SH-SY5Y (cell line): ENCODE measurements at regions not wholly inside any gene's neighbourhood (a gene's known extent, or its start where the extent isn't known, plus 50 kb on each side); places are given as distances from the start of the nearest gene placed in this dataset.

Experiments
- GATA2 ChIP-seq: IDR thresholded peaks from 2 replicates; pipeline ENCODE4 v1.6.1; 2011; ENCODE audit warnings: mild to moderate bottlenecking, low read depth, low read length
- GATA3 ChIP-seq: IDR thresholded peaks from 2 replicates; pipeline ENCODE4 v1.6.1; 2011; ENCODE audit warnings: low read depth, mild to moderate bottlenecking, low read length, moderate library complexity

DNA sequence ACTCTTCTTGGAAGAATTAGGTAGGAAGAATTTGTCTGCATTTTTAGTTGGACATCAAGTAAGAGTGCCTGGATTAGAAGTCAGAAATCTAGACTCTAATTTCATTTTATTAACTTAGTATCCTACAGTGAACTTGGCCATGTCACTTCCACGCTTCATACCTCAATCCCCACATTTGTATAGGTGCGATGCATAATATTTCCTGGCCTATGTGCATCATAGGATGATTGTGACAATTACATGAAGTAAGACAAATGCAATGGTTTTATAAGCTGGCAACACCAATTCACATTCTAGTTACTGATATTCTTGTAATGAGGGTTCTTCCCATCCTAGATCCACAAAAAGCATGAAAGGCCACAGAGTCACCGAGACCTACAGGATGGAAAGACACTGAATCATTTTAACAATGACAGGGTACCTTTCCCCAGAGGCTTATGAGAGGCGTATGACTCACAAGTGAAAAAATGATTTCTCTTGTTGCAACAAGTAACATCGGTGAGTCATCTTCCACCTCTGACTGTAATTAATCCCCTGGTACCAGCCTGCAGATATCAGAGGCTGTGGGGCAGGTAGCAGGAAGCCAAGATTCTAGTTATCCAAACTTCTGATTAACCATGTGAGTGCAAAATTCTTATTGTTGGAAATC is 56.0 kb upstream of the OR5AK2 start:
- TF ChIP-seq GATA2 = no peak

DNA sequence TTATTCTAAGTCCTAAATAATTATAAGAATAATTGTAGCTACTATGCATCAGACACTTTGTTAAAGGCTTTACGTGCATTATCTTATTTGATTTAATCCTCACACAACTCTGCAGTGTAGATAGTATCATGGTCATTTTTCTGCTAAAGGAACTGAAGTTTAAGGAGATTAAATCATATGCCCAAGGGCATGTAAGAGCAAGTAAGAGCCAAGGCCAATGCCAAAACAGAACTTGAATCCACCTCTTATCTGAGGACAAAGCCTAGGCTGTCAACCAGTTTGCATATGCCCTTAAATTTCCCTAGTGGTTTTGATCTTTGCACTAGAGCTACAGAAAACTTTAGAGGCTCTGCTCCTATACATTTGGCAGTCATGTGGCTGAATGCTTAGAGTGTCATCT is 65.6 kb upstream of the OR5AK2 start:
- TF ChIP-seq GATA2 = no peak

GRCh38 chr11:56922421-56922820 is 66.3 kb upstream of the OR5AK2 start:
- TF ChIP-seq GATA3 (no peak), GATA2 (no peak)

DNA sequence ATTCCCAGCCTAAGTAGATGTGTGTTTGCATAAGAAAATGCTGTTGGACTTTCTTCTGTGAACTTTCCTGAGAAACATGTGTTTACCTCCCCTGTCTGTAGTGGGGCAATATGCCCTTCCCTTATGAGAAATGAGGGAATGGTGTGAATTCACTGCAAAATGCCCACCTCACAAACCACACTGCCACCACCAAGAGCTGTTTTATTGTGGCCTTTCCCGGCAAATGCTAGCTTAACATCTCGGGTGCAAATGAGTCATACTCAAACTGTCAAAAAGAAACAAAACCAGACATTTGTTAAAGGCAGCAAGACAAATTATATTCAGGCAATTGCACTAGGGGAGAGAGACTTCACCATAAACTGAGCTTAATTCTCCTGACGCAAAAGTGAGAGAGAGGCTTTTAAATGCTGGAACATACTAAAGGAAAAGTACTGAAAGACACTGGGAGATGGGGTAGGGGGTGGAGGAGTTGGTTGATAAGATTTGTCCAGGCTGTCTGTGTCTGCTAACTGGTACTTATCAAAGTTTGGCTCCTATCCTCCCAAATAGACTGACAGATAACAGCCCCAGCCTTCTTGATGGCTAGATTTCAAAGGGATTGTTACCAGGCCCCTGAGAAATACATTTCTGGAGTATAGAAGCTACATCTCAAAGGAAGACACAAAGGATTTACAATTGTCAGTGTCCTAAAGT is 70.9 kb upstream of the OR5AK2 start:
- TF ChIP-seq GATA3 = no peak
- no peak for TF ChIP-seq GATA2

DNA sequence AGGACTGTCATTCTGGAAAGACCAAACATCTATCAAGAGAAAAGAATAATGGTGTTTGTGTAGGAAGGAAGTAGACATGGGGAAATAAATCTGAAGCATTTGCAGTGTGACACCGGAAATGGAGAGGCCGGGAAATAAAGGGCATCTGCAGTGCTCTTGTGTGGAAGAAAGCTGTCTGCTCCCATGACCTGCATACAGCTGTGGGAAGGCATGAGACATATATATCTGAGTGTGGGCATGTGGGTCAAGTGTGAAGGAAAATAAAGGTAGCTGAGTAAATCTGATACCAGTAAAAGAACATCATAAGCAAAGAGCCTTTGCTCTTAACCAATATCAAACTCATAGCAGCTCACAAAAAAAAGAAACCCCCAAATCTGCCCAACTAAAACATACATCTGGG is 72.1 kb upstream of the OR5AK2 start:
- no peak for TF ChIP-seq GATA2
- TF ChIP-seq GATA3 = no peak

GRCh38 chr11:56916162-56916561 is 72.6 kb upstream of the OR5AK2 start:
- TF ChIP-seq GATA2 (no peak), GATA3 (no peak)

- TF ChIP-seq GATA3 = no peak
- no peak for TF ChIP-seq GATA2
These were observed 77.4 kb upstream of the OR5AK2 start for GRCh38 chr11:56911312-56911711.

DNA sequence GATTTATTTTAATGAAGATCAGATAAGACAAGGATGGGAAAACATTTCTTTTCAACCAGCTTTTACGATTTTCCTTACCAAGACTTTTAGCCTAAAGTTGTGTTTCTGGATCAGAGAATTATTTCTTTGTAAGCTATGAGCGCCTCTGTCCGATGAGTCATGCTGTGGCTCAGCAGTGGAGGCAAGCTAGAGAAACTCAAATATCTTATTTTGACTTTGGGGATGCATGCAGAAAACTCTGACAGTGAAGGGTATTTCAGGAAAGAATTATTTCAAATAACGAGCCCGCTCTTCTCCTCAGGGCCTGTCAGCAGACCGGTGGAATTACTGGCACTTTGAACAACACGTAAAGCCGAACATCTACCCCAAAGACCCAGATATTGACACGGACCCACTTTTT is 77.9 kb upstream of the OR5AK2 start:
- TF ChIP-seq GATA3 = no peak
- no peak for TF ChIP-seq GATA2

DNA sequence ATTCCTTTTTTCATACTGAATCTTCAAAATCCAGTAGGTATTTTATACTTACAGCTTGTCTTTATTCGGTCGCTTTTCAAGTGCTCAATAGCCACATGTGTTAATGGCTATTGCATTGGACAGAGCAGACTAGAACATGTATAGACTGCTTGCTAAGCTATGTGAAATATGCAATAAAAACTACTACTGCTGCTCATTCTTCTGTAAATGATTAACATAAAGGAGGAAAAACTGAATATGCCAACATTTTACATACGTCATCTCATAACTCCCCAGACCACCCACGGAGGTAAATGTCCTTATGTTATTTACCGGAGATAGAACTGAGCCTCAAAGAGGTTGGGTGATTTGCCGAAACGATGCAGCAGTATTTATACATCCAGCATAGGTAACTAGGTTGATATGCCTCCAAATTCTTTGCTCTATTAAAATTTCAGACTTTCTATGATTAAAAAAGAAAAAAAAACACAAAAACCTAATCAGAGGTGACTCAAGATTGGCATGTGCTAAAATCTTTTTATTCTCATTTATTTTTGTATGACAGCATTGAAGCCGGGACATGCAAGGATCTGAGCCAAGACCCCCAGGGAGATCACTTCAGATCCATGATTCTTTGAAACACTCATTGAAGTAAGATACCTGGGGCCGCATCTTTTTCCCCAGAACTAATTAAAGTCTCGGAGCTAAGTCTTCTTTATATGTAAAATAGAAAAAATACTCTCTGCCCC is 78.5 kb upstream of the OR5AK2 start:
- no peak for TF ChIP-seq GATA3
- no peak for TF ChIP-seq GATA2

GRCh38 chr11:56909563-56909962 is 79.2 kb upstream of the OR5AK2 start:
- TF ChIP-seq GATA2 (no peak), GATA3 (no peak)

DNA sequence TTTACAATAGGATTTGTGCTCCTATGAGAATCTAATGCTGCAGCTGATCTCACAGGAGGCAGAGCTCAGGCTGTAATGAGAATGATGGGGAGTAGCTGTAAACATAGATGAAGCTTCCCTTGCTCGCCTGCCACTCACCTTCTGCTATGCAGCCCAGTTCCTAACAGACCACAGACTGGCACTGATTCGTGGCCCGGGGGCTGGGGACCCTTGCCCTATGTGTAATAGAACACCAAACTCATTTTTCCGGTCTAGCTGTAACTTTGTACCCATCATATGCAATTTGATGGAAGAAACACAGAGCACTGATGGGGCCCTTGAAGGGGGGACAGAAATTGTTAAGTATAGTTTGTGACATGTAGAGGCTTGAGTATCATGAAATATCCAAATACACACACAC is 79.6 kb upstream of the OR5AK2 start:
- TF ChIP-seq GATA3 (no peak), GATA2 (no peak)

- TF ChIP-seq GATA3 = no peak
- TF ChIP-seq GATA2 = no peak
These were observed 82.0 kb upstream of the OR5AK2 start for GRCh38 chr11:56906683-56907148.

DNA sequence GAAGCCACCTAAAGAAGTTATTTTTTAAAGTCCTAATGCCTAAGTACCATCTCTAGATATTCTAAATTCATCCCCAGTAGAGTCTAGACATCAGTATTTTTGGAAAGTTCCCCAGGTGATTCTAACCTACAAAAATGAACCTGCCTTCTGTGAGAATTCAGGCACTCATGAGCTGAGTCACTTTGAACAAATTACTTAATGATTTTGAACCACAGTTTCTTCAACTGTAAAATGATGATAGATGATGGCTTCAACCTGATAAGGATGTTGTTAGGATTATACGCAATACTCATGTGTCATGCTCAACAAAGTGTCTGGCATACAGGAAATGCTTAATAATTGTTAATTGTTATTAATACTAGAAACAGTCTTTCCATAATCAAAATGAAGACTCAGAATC is 82.8 kb upstream of the OR5AK2 start:
- TF ChIP-seq GATA3 = no peak
- TF ChIP-seq GATA2 = no peak

- no peak for TF ChIP-seq GATA2
- no peak for TF ChIP-seq GATA3
These were observed 83.3 kb upstream of the OR5AK2 start for GRCh38 chr11:56905442-56905841.

DNA sequence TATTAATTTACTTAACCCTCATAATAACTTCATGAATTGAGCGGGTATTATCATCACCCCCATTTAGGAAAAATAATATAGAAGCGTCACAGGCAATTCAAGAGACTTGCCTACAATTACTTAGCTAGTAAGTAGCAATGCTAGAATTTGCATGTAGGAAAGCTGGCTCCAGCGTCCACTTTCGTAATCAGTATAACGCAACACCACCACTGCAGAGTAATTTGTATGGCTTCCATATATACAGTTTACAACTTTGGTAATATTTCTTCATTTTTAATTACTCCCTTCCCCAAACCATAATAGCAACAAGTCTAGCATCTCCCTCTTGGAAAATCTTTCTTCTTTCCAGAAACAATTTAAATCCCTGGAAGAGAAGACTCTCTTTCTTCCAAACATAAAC is 89.9 kb upstream of the OR5AK2 start:
- TF ChIP-seq GATA2 (no peak), GATA3 (no peak)
